KMS-11 (cell line): ENCODE measurements at regions not wholly inside any gene's neighbourhood (a gene's known extent, or its start where the extent isn't known, plus 50 kb on each side); places are given as distances from the start of the nearest gene placed in this dataset.

Source experiments
- H2AFZ ChIP-seq: fragments of 200-600 bp; sonication (generic); 2 replicates; pipeline ENCODE4 v1.6.1; 2016; ENCODE audit warnings: antibody characterized with exemption, mixed run types, low read depth
- H3K27ac ChIP-seq: fragments of 200-600 bp; sonication (generic); 2 replicates; pipeline ENCODE4 v1.6.1; 2016; ENCODE audit warnings: mild to moderate bottlenecking, mixed run types
- H3K27me3 ChIP-seq: fragments of 200-600 bp; sonication (generic); 2 replicates; pipeline ENCODE4 v1.6.1; 2017; ENCODE audit warnings: mild to moderate bottlenecking, low read depth, mixed run types, moderate library complexity; ENCODE audit not compliant: insufficient read depth
- H3K36me3 ChIP-seq: fragments of 200-600 bp; sonication (generic); 2 replicates; pipeline ENCODE4 v1.6.1; 2017; ENCODE audit warnings: mild to moderate bottlenecking, mixed run types; ENCODE audit not compliant: insufficient read depth
- H3K4me1 ChIP-seq: fragments of 200-600 bp; sonication (generic); 2 replicates; pipeline ENCODE4 v1.6.1; 2016; ENCODE audit warnings: mild to moderate bottlenecking, low read depth, mixed run types; ENCODE audit not compliant: poor library complexity, severe bottlenecking
- H3K4me2 ChIP-seq: fragments of 200-600 bp; sonication (generic); 2 replicates; pipeline ENCODE4 v1.7.0; 2016; ENCODE audit warnings: mild to moderate bottlenecking, mixed run types
- H3K4me3 ChIP-seq: fragments of 200-600 bp; sonication (generic); IDR thresholded peaks from 2 replicates; pipeline ENCODE4 v1.6.1; 2017; ENCODE audit warnings: low read depth, low read length, mixed read lengths; ENCODE audit not compliant: insufficient read depth
- H3K79me2 ChIP-seq: fragments of 200-600 bp; sonication (generic); 2 replicates; pipeline ENCODE4 v1.6.1; 2016; ENCODE audit warnings: low read depth, mixed run types; ENCODE audit not compliant: insufficient read depth
- H3K9ac ChIP-seq: fragments of 200-600 bp; sonication (generic); 2 replicates; pipeline ENCODE4 v1.6.1; 2016; ENCODE audit warnings: mild to moderate bottlenecking, mixed run types
- H4K20me1 ChIP-seq: fragments of 200-600 bp; sonication (generic); 2 replicates; pipeline ENCODE4 v1.6.1; 2016; ENCODE audit warnings: mild to moderate bottlenecking, mixed run types; ENCODE audit not compliant: insufficient read depth
- TF ChIP-seq, protein P1 (sequence below): fragments of 200-600 bp; sonication (generic); conservative IDR thresholded peaks from 2 replicates; pipeline ENCODE4 v1.6.1; 2017; ENCODE audit warnings: low read depth, mild to moderate bottlenecking, antibody characterized with exemption, low read length, moderate library complexity, mixed read lengths

GRCh38 chr19:32222556-32222955 lies 122.9 kb upstream of the ZNF507 start:
- Histone ChIP-seq H3K36me3 (no peaks in the 10 kb centered on the region), H3K79me2 (no peaks in the 10 kb centered on the region), H3K4me3 (no peak overlapping the region), H3K27me3 (no peaks in the 10 kb centered on the region), H3K9ac (no peak overlapping the region), H2AFZ (no peak overlapping the region), H3K4me1 (no peaks in the 10 kb centered on the region), H3K27ac (no peak overlapping the region), H4K20me1 (no peaks in the 10 kb centered on the region), H3K4me2 (no peak overlapping the region)
- TF ChIP-seq, protein P1, sequence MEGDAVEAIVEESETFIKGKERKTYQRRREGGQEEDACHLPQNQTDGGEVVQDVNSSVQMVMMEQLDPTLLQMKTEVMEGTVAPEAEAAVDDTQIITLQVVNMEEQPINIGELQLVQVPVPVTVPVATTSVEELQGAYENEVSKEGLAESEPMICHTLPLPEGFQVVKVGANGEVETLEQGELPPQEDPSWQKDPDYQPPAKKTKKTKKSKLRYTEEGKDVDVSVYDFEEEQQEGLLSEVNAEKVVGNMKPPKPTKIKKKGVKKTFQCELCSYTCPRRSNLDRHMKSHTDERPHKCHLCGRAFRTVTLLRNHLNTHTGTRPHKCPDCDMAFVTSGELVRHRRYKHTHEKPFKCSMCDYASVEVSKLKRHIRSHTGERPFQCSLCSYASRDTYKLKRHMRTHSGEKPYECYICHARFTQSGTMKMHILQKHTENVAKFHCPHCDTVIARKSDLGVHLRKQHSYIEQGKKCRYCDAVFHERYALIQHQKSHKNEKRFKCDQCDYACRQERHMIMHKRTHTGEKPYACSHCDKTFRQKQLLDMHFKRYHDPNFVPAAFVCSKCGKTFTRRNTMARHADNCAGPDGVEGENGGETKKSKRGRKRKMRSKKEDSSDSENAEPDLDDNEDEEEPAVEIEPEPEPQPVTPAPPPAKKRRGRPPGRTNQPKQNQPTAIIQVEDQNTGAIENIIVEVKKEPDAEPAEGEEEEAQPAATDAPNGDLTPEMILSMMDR, result no peak

DNA sequence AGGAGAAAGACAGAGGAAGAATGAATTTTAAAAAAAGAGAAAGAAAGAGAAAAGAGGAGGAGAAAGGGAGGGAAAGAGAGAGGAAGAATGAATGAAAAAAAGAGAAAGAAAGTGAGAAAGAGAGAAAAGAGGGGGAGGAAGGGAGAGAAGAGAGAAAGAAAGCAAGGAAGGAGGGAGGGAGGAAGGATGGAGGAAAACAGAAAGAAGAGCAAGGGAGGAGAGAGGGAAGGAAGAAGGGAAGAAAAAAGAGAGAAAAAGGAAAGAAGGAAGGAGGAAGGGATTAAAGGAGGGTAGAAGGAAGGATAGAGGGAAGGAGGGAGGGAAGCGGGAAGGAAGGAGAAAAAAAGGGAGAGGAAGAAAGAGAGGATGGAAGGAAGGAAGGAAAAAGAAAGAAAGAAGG lies 122.3 kb upstream of the ZNF507 start:
- no peaks in the 10 kb centered on the region for H3K27me3 ChIP-seq
- H4K20me1 ChIP-seq, result no peaks in the 10 kb centered on the region
- no peak overlapping the region for H3K4me3 ChIP-seq
- no peak overlapping the region for H3K9ac ChIP-seq
- no peaks in the 10 kb centered on the region for H3K4me1 ChIP-seq
- no peaks in the 10 kb centered on the region for H3K36me3 ChIP-seq
- no peak overlapping the region for H3K4me2 ChIP-seq
- no peaks in the 10 kb centered on the region for H3K79me2 ChIP-seq
- H3K27ac ChIP-seq, result no peak overlapping the region
- H2AFZ ChIP-seq, result no peak overlapping the region
- TF ChIP-seq, protein P1, result no peak

- H3K36me3 ChIP-seq, result no peaks in the 10 kb centered on the region
- TF ChIP-seq, protein P1, result no peak
- H4K20me1 ChIP-seq, result no peaks in the 10 kb centered on the region
- H3K27ac ChIP-seq, result no peak overlapping the region
- H3K4me3 ChIP-seq, result no peak overlapping the region
- H3K4me2 ChIP-seq, result no peak overlapping the region
- no peaks in the 10 kb centered on the region for H3K79me2 ChIP-seq
- H3K27me3 ChIP-seq, result no peaks in the 10 kb centered on the region
- no peaks in the 10 kb centered on the region for H3K4me1 ChIP-seq
- H2AFZ ChIP-seq, result no peak overlapping the region
- no peak overlapping the region for H3K9ac ChIP-seq
These were observed 121.6 kb upstream of the ZNF507 start for GRCh38 chr19:32223595-32224370.

DNA sequence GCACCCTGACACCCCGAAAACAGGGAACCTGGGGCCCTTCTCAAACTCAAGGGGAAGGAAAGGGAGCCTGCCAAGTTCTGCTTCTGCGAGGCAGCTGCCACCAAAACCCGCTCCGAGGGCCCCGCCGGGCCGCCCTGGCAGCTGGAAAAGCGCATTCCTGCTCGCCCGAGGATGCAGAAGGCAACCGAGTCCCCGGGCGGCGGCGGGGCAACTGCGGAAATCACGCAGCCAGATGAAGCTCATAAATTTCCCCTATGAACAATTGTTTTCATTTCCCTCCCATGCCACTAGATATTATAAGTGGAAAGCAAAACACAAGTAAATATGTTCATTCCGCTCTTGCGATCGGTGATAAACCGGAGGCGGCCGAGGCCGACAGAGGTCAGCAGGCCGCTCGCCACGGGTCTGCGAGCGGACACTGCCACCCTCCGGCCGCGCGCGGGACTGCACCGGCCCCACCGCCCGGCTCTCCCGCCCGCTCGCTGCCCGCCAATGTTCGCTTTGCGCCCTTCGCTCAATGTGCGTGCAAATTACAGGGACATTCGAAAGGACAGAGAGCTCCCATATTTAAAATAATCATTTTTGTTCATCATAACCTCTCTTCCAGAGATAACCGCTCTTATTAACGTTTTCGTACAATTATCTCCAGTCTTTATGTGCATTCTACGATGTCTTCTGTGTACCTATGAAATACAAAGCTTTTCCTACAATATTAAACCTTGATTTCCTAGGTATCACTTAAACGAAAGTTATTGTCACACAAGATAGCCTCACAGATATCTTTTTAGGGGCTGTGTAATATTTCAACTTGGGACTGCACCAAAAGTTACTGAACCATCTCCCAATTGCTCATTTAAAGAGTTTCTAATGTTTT lies 120.8 kb upstream of the ZNF507 start:
- H2AFZ ChIP-seq, result no peak overlapping the region
- H4K20me1 ChIP-seq, result no peaks in the 10 kb centered on the region
- H3K9ac ChIP-seq, result no peak overlapping the region
- H3K27me3 ChIP-seq, result no peaks in the 10 kb centered on the region
- H3K36me3 ChIP-seq, result no peaks in the 10 kb centered on the region
- H3K4me1 ChIP-seq, result no peaks in the 10 kb centered on the region
- H3K4me3 ChIP-seq, result no peak overlapping the region
- H3K4me2 ChIP-seq, result no peak overlapping the region
- no peaks in the 10 kb centered on the region for H3K79me2 ChIP-seq
- H3K27ac ChIP-seq, result no peak overlapping the region
- TF ChIP-seq, protein P1, result 0 out of 2 replicates have a peak, but pooled peaks have one; percentile 21
